CD14-positive monocyte (primary cell): ENCODE measurements at regions not wholly inside any gene's neighbourhood (a gene's known extent, or its start where the extent isn't known, plus 50 kb on each side); places are given as distances from the start of the nearest gene placed in this dataset.

Source experiments
- DNase-seq, 3 donors: peaks; one replicate each; pipeline ENCODE4 v3.0.0-alpha.2; 2011 to 2022
- H2AFZ ChIP-seq: 2 replicates; pipeline ENCODE4 v1.6.0; 2012; ENCODE audit warnings: mild to moderate bottlenecking, low read depth, low read length, inconsistent platforms; ENCODE audit not compliant: insufficient read depth, poor library complexity, severe bottlenecking
- H3K27ac ChIP-seq, 2 donors: 1 replicate in 1 of 2; 2 replicates in 1 of 2; pipeline ENCODE4 v1.5.1; 2012 to 2013; ENCODE audit warnings: low read length in 2 of 2, control low read depth in 1 of 2, inconsistent platforms in 1 of 2, low read depth in 1 of 2, mild to moderate bottlenecking in 1 of 2
- H3K27me3 ChIP-seq, 2 donors: one replicate each; pipeline versions ENCODE4 v1.6.0 to v1.6.1; 2011 to 2013; ENCODE audit warnings: low read length in 2 of 2; ENCODE audit not compliant: control insufficient read depth in 2 of 2, insufficient read depth in 2 of 2
- H3K36me3 ChIP-seq, 2 donors: replicated peaks in 1 of 2; 1 replicate in 1 of 2; 2 replicates in 1 of 2; pipeline versions ENCODE4 v1.5.1 to v1.6.1; 2012 to 2013; ENCODE audit warnings: low read length in 2 of 2, control low read depth in 1 of 2, inconsistent platforms in 1 of 2, mild to moderate bottlenecking in 1 of 2; ENCODE audit not compliant: insufficient read depth in 2 of 2, control insufficient read depth in 1 of 2
- H3K4me1 ChIP-seq, 2 donors: 1 replicate in 1 of 2; 2 replicates in 1 of 2; pipeline versions ENCODE4 v1.5.1 to v1.6.1; 2012 to 2013; ENCODE audit warnings: low read length in 2 of 2, control low read depth in 1 of 2, inconsistent platforms in 1 of 2, mild to moderate bottlenecking in 1 of 2, moderate library complexity in 1 of 2; ENCODE audit not compliant: insufficient read depth in 2 of 2, control insufficient read depth in 1 of 2
- H3K4me2 ChIP-seq: replicated peaks from 2 replicates; pipeline ENCODE3; 2012; ENCODE audit warnings: low read length, moderate library complexity, mild to moderate bottlenecking; ENCODE audit not compliant: poor library complexity, severe bottlenecking; ENCODE audit errors: extremely low read depth
- H3K4me3 ChIP-seq, 3 experiments: fragments of 200-600 bp in 1 of 3; sonication (generic) in 1 of 3; replicated peaks in 1 of 3; 1 replicate in 2 of 3; 2 replicates in 1 of 3; pipeline ENCODE4 v1.5.1; 2011 to 2013; ENCODE audit warnings: low read length in 3 of 3, mild to moderate bottlenecking in 3 of 3, control low read depth in 2 of 3, low read depth in 2 of 3, inconsistent platforms in 1 of 3, moderate library complexity in 1 of 3
- H3K79me2 ChIP-seq: 2 replicates; pipeline ENCODE4 v1.6.0; 2012; ENCODE audit warnings: mild to moderate bottlenecking, control low read depth, inconsistent platforms, low read length, moderate library complexity; ENCODE audit not compliant: insufficient read depth
- H3K9ac ChIP-seq: 2 replicates; pipeline ENCODE4 v1.6.0; 2017; ENCODE audit warnings: low read length, mild to moderate bottlenecking; ENCODE audit not compliant: insufficient read depth, poor library complexity, severe bottlenecking
- H3K9me3 ChIP-seq, 2 donors: replicated peaks in 1 of 2; 1 replicate in 1 of 2; 2 replicates in 1 of 2; pipeline versions ENCODE4 v1.5.1 to v1.6.1; 2012 to 2013; ENCODE audit warnings: low read length in 2 of 2, control low read depth in 1 of 2; ENCODE audit not compliant: control insufficient read depth in 1 of 2, insufficient read depth in 1 of 2
- H4K20me1 ChIP-seq: 2 replicates; pipeline ENCODE4 v1.6.0; 2012; ENCODE audit warnings: mild to moderate bottlenecking, low read length, control low read depth, moderate library complexity; ENCODE audit not compliant: insufficient read depth
- H3K27ac Mint-ChIP-seq, 7 donors: one replicate each; pipeline ENCODE4 v1.8.0; 2020; ENCODE audit warnings: mild to moderate bottlenecking in 7 of 7, mixed read lengths in 7 of 7, moderate library complexity in 6 of 7, inconsistent platforms in 2 of 7
- H3K27me3 Mint-ChIP-seq, 3 donors: one replicate each; pipeline ENCODE4 v1.8.0; 2021 to 2022; ENCODE audit warnings: low read depth in 3 of 3, mild to moderate bottlenecking in 3 of 3, mixed read lengths in 3 of 3, moderate library complexity in 3 of 3, inconsistent platforms in 1 of 3
- H3K36me3 Mint-ChIP-seq, 2 donors: one replicate each; pipeline ENCODE4 v1.8.0; 2020; ENCODE audit warnings: mixed read lengths in 2 of 2, inconsistent platforms in 1 of 2, mild to moderate bottlenecking in 1 of 2
- H3K4me1 Mint-ChIP-seq: one replicate; pipeline ENCODE4 v1.8.0; 2020; ENCODE audit warnings: mild to moderate bottlenecking, mixed read lengths
- H3K4me3 Mint-ChIP-seq, 2 donors: one replicate each; pipeline ENCODE4 v1.8.0; 2020; ENCODE audit warnings: mild to moderate bottlenecking in 2 of 2, mixed read lengths in 2 of 2, moderate library complexity in 1 of 2
- H3K9me3 Mint-ChIP-seq, 7 donors: one replicate each; pipeline ENCODE4 v1.8.0; 2020 to 2022; ENCODE audit warnings: mixed read lengths in 7 of 7, mild to moderate bottlenecking in 6 of 7, moderate library complexity in 6 of 7, inconsistent platforms in 2 of 7
- CTCF ChIP-seq: fragments of 200-600 bp; IDR thresholded peaks from one replicate; pipeline ENCODE4 v1.8.0; 2022; ENCODE audit warnings: antibody characterized with exemption, mild to moderate bottlenecking
- WGBS: methylation state at CpG from one replicate; pipeline ENCODE4 v1.1.5; 2013; ENCODE audit warnings: missing lambda C conversion rate; ENCODE audit not compliant: insufficient coverage; 5-methylcytosine and 5-hydroxymethylcytosine counted together
- intact Hi-C, 2 donors: fragments of 100-400 bp; cut with micrococcal nuclease; formaldehyde crosslinking; loops; one replicate each; pipeline versions ENCODE4 v1.15.0 to v1.15.1; 2023

- no peaks in the 10 kb centered on the region for H3K27me3 ChIP-seq
- no peak for TF ChIP-seq CTCF
- DNase-seq, result no peak
- H3K4me1 ChIP-seq, result no peaks in the 10 kb centered on the region
- H3K36me3 ChIP-seq, result no peaks in the 10 kb centered on the region
- H3K9me3 ChIP-seq, result no peaks in the 10 kb centered on the region
- Mint-ChIP-seq H3K4me1 (no peaks in the 10 kb centered on the region), H3K4me3 (no peak overlapping the region), H3K27me3 (no peaks in the 10 kb centered on the region), H3K27ac (no peak overlapping the region), H3K9me3 (peaks cover 0 to 6% (median 3%) of the 10 kb centered on the region in 7 donors), H3K36me3 (no peaks in the 10 kb centered on the region)
- no peak overlapping the region for H3K4me3 ChIP-seq
- no peak overlapping the region for H3K4me2 ChIP-seq
- no peak overlapping the region for H3K27ac ChIP-seq
- no peak overlapping the region for H2AFZ ChIP-seq
- H3K9ac ChIP-seq, result no peak overlapping the region
- H4K20me1 ChIP-seq, result no peaks in the 10 kb centered on the region
- H3K79me2 ChIP-seq, result no peaks in the 10 kb centered on the region
- intact Hi-C loops, result no loop called here
Observed at GRCh38 chr10:9427209-9427608, 1372.7 kb downstream of the GATA3 start.

- Histone ChIP-seq H3K9me3 (peaks cover 0 to 5% of the 10 kb centered on the region in 2 donors), H3K4me2 (no peak overlapping the region), H3K27me3 (no peaks in the 10 kb centered on the region), H3K27ac (no peak overlapping the region), H3K4me3 (no peak overlapping the region), H3K4me1 (no peaks in the 10 kb centered on the region), H4K20me1 (no peaks in the 10 kb centered on the region), H3K36me3 (no peaks in the 10 kb centered on the region), H3K9ac (no peak overlapping the region), H3K79me2 (no peaks in the 10 kb centered on the region), H2AFZ (no peak overlapping the region)
- DNase-seq, result no peak
- TF ChIP-seq CTCF, result no peak
- Mint-ChIP-seq H3K9me3 (peaks cover 2 to 9% (median 6%) of the 10 kb centered on the region in 7 donors), H3K36me3 (no peaks in the 10 kb centered on the region), H3K27ac (no peak overlapping the region), H3K4me1 (no peaks in the 10 kb centered on the region), H3K4me3 (no peak overlapping the region), H3K27me3 (peaks cover 0 to 2% (median 0%) of the 10 kb centered on the region in 3 donors)
- intact Hi-C loops, result no loop called here
- 100% methylated on average over 1 of the region's 2 CpGs for WGBS
Observed at GRCh38 chr10:9437131-9437530, 1382.6 kb downstream of the GATA3 start.
